Omental fat pad (tissue), 3 donors: ENCODE measurements at regions not wholly inside any gene's neighbourhood (a gene's known extent, or its start where the extent isn't known, plus 50 kb on each side); places are given as distances from the start of the nearest gene placed in this dataset.

Source experiments
- ATAC-seq: fragments of 150-250 bp; one replicate; pipeline ENCODE4 v1.9.1; 2016; ENCODE audit warnings: mild to moderate bottlenecking, moderate library complexity; ENCODE audit not compliant: low FRiP score
- DNase-seq: peaks from one replicate; pipeline ENCODE4 v3.0.0-alpha.2; 2019; ENCODE audit warnings: low spot score
- CTCF ChIP-seq, 3 donors: fragments of 450-650 bp; IDR thresholded peaks; one replicate each; pipeline ENCODE4 v1.5.1; 2016 to 2017; ENCODE audit warnings: antibody characterized with exemption in 3 of 3, mild to moderate bottlenecking in 3 of 3, moderate library complexity in 2 of 3

GRCh38 chr2:5501807-5502206 lies 190.4 kb upstream of the SOX11 start:
- ATAC-seq (no peak), DNase-seq (no peak)
- no peak for TF ChIP-seq CTCF (IDR thresholded peaks at IDR 0.05)

GRCh38 chr2:5502385-5502784 lies 189.8 kb upstream of the SOX11 start:
- DNase-seq (no peak), ATAC-seq (no peak)
- TF ChIP-seq CTCF (IDR thresholded peaks at IDR 0.05), result no peak

GRCh38 chr2:5504756-5505155 lies 187.4 kb upstream of the SOX11 start:
- TF ChIP-seq CTCF (IDR thresholded peaks at IDR 0.05), result no peak
- ATAC-seq (no peak), DNase-seq (no peak)

GRCh38 chr2:5507367-5507766 lies 184.8 kb upstream of the SOX11 start:
- no peak for TF ChIP-seq CTCF (IDR thresholded peaks at IDR 0.05)
- ATAC-seq (no peak), DNase-seq (no peak)

GRCh38 chr2:5509362-5509761 lies 182.8 kb upstream of the SOX11 start:
- no peak for ATAC-seq
- no peak for DNase-seq

GRCh38 chr2:5510082-5510481 lies 182.1 kb upstream of the SOX11 start:
- TF ChIP-seq CTCF (IDR thresholded peaks at IDR 0.05), result no peak
- no peak for DNase-seq
- ATAC-seq, result no peak

More at GRCh38 chr2:5509362-5509761, 182.8 kb upstream of the SOX11 start:
- TF ChIP-seq CTCF (IDR thresholded peaks at IDR 0.05), result no peak

GRCh38 chr2:5515693-5516092 lies 176.5 kb upstream of the SOX11 start:
- no peak for TF ChIP-seq CTCF (IDR thresholded peaks at IDR 0.05)
- no peak for ATAC-seq
- no peak for DNase-seq
